ENCODE measurements at regions not wholly inside any gene's neighbourhood (a gene's known extent, or its start where the extent isn't known, plus 50 kb on each side); places are given as distances from the start of the nearest gene placed in this dataset.

DNA sequence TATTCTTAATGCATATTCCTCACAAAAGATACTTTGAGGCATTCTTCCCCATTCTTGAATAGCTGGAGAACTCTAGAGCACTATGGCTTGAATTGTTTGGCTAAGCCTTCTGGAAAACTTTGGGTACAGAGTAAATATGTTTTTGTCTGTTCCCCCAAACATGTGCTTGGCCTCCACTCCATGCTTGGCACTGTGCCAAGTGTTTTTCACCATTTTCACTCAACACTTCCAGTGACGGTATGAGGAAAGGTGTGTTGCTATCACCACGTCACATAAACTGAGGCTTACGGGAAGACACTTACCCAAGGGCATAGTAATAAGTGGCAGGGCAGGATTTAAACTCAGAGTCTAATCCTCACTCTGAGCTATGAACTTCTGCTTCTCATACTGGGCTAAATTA is 318.2 kb downstream of the WDR11 start (continued):
- TF ChIP-seq, protein P1, sequence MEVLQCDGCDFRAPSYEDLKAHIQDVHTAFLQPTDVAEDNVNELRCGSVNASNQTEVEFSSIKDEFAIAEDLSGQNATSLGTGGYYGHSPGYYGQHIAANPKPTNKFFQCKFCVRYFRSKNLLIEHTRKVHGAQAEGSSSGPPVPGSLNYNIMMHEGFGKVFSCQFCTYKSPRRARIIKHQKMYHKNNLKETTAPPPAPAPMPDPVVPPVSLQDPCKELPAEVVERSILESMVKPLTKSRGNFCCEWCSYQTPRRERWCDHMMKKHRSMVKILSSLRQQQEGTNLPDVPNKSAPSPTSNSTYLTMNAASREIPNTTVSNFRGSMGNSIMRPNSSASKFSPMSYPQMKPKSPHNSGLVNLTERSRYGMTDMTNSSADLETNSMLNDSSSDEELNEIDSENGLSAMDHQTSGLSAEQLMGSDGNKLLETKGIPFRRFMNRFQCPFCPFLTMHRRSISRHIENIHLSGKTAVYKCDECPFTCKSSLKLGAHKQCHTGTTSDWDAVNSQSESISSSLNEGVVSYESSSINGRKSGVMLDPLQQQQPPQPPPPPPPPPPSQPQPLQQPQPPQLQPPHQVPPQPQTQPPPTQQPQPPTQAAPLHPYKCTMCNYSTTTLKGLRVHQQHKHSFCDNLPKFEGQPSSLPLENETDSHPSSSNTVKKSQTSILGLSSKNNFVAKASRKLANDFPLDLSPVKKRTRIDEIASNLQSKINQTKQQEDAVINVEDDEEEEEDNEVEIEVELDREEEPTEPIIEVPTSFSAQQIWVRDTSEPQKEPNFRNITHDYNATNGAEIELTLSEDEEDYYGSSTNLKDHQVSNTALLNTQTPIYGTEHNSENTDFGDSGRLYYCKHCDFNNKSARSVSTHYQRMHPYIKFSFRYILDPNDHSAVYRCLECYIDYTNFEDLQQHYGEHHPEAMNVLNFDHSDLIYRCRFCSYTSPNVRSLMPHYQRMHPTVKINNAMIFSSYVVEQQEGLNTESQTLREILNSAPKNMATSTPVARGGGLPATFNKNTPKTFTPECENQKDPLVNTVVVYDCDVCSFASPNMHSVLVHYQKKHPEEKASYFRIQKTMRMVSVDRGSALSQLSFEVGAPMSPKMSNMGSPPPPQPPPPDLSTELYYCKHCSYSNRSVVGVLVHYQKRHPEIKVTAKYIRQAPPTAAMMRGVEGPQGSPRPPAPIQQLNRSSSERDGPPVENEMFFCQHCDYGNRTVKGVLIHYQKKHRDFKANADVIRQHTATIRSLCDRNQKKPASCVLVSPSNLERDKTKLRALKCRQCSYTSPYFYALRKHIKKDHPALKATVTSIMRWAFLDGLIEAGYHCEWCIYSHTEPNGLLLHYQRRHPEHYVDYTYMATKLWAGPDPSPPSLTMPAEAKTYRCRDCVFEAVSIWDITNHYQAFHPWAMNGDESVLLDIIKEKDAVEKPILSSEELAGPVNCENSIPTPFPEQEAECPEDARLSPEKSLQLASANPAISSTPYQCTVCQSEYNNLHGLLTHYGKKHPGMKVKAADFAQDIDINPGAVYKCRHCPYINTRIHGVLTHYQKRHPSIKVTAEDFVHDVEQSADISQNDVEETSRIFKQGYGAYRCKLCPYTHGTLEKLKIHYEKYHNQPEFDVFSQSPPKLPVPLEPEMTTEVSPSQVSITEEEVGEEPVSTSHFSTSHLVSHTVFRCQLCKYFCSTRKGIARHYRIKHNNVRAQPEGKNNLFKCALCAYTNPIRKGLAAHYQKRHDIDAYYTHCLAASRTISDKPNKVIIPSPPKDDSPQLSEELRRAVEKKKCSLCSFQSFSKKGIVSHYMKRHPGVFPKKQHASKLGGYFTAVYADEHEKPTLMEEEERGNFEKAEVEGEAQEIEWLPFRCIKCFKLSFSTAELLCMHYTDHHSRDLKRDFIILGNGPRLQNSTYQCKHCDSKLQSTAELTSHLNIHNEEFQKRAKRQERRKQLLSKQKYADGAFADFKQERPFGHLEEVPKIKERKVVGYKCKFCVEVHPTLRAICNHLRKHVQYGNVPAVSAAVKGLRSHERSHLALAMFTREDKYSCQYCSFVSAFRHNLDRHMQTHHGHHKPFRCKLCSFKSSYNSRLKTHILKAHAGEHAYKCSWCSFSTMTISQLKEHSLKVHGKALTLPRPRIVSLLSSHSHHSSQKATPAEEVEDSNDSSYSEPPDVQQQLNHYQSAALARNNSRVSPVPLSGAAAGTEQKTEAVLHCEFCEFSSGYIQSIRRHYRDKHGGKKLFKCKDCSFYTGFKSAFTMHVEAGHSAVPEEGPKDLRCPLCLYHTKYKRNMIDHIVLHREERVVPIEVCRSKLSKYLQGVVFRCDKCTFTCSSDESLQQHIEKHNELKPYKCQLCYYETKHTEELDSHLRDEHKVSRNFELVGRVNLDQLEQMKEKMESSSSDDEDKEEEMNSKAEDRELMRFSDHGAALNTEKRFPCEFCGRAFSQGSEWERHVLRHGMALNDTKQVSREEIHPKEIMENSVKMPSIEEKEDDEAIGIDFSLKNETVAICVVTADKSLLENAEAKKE (CRISPR knock-in tag; IDR thresholded peaks at IDR 0.05), result no peak
- TF ChIP-seq REST (IDR thresholded peaks at IDR 0.05; ENCODE audit: unreplicated experiment) (no peak), EZH2phosphoT487 (IDR thresholded peaks at IDR 0.05; ENCODE audit: unreplicated experiment) (no peak)

DNA sequence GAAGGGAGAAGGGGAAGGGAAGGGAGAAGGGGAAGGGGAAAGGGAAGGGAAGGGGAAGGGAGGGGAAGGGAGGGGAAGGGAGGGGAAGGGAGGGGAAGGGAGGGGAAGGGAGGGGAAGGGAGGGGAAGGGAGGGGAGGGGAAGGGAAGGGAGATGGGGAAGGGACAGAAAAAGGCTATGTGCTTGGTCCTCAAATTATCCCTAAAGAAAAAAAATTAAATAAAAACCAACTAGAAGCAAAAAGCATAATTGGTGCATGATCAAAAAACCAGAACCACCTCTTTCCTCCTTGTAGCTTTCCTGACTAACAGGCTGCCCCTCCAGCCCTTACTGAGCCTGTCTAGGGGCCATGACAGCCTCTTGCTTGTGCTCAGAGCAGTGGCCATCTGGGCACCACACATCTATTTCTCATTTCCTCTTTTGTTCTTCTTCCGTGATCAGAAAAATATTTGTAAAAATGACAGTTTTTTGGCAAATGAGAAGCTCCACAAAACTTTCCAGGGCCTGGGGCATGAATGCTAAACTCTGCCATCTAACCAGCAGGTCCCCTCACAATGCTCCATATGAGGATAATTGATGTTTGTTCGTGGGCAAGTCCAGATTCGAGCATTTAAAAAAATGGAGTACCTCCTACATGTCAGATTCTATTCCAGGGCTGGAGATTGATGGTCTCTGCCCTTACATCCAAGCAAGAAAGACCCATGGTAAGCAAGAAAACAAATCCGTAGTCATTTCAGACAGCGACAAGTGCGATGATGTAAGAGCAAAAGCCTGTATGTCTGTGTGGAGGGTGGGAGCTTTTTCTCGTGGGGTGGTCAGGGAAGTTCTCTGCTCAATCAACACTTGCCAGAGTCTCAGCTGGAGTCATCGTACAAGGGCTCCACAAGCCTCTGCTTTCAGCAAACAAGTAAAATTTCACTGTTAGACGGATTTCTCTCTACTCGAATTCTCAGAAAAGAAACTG is 320.9 kb downstream of the WDR11 start:
- Histone ChIP-seq H3K4me2 (no peak overlapping the region), H3K4me1 (ENCODE audit: insufficient read depth) (no peaks in the 10 kb centered on the region), H3K27ac (ENCODE audit: low read depth) (no peak overlapping the region), H3K36me3 (ENCODE audit: insufficient read depth) (no peaks in the 10 kb centered on the region), H3F3A (replicated peaks; ENCODE audit: low read depth) (no peaks in the 10 kb centered on the region), H3K27me3 (ENCODE audit: insufficient read depth) (no peaks in the 10 kb centered on the region), H3K79me2 (replicated peaks; ENCODE audit: insufficient read depth) (no peaks in the 10 kb centered on the region), H4K20me1 (replicated peaks; ENCODE audit: insufficient read depth) (no peaks in the 10 kb centered on the region), H3K9me2 (ENCODE audit: insufficient read depth) (no peaks in the 10 kb centered on the region), H2AFZ (peak overlapping the region; percentile 83), H3K4me3 (no peak overlapping the region)
- no peak for TF ChIP-seq REST (IDR thresholded peaks at IDR 0.05; ENCODE audit: unreplicated experiment)
- no peak for TF ChIP-seq EZH2 (IDR thresholded peaks at IDR 0.05; ENCODE audit: low read depth, unreplicated experiment)
- no peak for TF ChIP-seq CTCF (conservative IDR thresholded peaks at IDR 0.05; ENCODE audit: low read depth in 2 of 2)
- no peak for DNase-seq (ENCODE audit: low spot score)
- no peaks in the 10 kb centered on the region for H3K36me3 Mint-ChIP-seq (ENCODE audit: low read depth)
- no peak for ATAC-seq
- no peaks in the 10 kb centered on the region for H3K4me1 Mint-ChIP-seq
- H3K27me3 Mint-ChIP-seq (ENCODE audit: insufficient read depth, low read depth, poor library complexity), result no peaks in the 10 kb centered on the region
- 0 out of 2 replicates have a peak overlapping the region, but pooled peaks have one; percentile 35 for H3K27ac Mint-ChIP-seq
- no peak overlapping the region for H3K4me3 Mint-ChIP-seq
- no peaks in the 10 kb centered on the region for H3K9me3 Mint-ChIP-seq

All from GM23338 (cell line).